Endothelial cell of umbilical vein (primary cell): ENCODE measurements at regions not wholly inside any gene's neighbourhood (a gene's known extent, or its start where the extent isn't known, plus 50 kb on each side); places are given as distances from the start of the nearest gene placed in this dataset.

ENCODE experiments used
- BruUV-seq: library from RNA; stranded (reverse); fragments of 400-500 nt; replicated peaks from 2 replicates; lab custom pipeline; 2021; lab: Mats Ljungman, UMichigan
- CTCF ChIA-PET: fragments of 300-600, 350-600 bp; sonication (Branson Sonifier 250); formaldehyde crosslinking; loops from one replicate; lab custom pipeline; 2021; ENCODE audit warnings: antibody characterized with exemption, inconsistent platforms; lab: Charles Lee
- POLR2A ChIA-PET: fragments of 300-600, 350-600 bp; sonication (Branson Sonifier 250); formaldehyde crosslinking; loops from one replicate; lab custom pipeline; 2021; ENCODE audit warnings: antibody characterized with exemption, inconsistent platforms; lab: Charles Lee
- DNase-seq: peaks from one replicate; pipeline ENCODE4 v3.0.0-alpha.2; 2011; ENCODE audit warnings: low read depth, low spot score
- FAIRE-seq: peaks from 2 replicates; lab custom pipeline; 2011; peaks lifted over from hg19 to GRCh38; lab: Jason Lieb, UNC
- H2AFZ ChIP-seq: 2 replicates; pipeline ENCODE4 v1.6.0; 2012; ENCODE audit warnings: low read depth, low read length, control low read depth, inconsistent platforms
- H3K27ac ChIP-seq: 2 replicates; pipeline ENCODE4 v1.5.1; 2011; ENCODE audit warnings: low read depth, mild to moderate bottlenecking, control low read depth, low read length, moderate library complexity; ENCODE audit not compliant: insufficient read depth
- H3K27me3 ChIP-seq, 2 experiments: 2 replicates each; pipeline versions ENCODE4 v1.6.0 to v1.6.1; 2011; ENCODE audit warnings: low read length in 2 of 2, mixed read lengths in 1 of 2; ENCODE audit not compliant: control insufficient read depth in 2 of 2, insufficient read depth in 2 of 2
- H3K36me3 ChIP-seq, 2 experiments: 2 replicates in 1 of 2; 3 replicates in 1 of 2; pipeline ENCODE4 v1.5.1; 2011; ENCODE audit warnings: low read length in 2 of 2, mild to moderate bottlenecking in 1 of 2, moderate library complexity in 1 of 2; ENCODE audit not compliant: control insufficient read depth in 2 of 2, insufficient read depth in 2 of 2; ENCODE audit errors: extremely low read depth in 1 of 2
- H3K4me1 ChIP-seq: 3 replicates; pipeline ENCODE4 v1.5.1; 2011; ENCODE audit warnings: mild to moderate bottlenecking, low read length; ENCODE audit not compliant: control insufficient read depth, insufficient read depth; ENCODE audit errors: extremely low read depth
- H3K4me2 ChIP-seq: 2 replicates; pipeline ENCODE4 v1.6.1; 2011; ENCODE audit warnings: low read length, control low read depth, mixed read lengths; ENCODE audit not compliant: insufficient read depth
- H3K4me3 ChIP-seq, 3 experiments: fragments of 200-600 bp in 1 of 3; sonication (generic), shearing (Covaris generic) in 1 of 3; replicated peaks in 1 of 3; 2 replicates each; pipeline ENCODE4 v1.5.1; 2011 to 2016; ENCODE audit warnings: control low read depth in 3 of 3, low read length in 3 of 3, mild to moderate bottlenecking in 2 of 3, inconsistent platforms in 1 of 3, low read depth in 1 of 3, moderate library complexity in 1 of 3; ENCODE audit not compliant: insufficient read depth in 1 of 3
- H3K79me2 ChIP-seq: 2 replicates; pipeline ENCODE4 v1.6.0; 2012; ENCODE audit warnings: low read length, inconsistent platforms; ENCODE audit not compliant: control insufficient read depth, insufficient read depth
- H3K9ac ChIP-seq: replicated peaks from 2 replicates; pipeline ENCODE3; 2011; ENCODE audit warnings: low read length, control low read depth; ENCODE audit not compliant: insufficient read depth; ENCODE audit errors: extremely low read depth
- H3K9me1 ChIP-seq: replicated peaks from 3 replicates; pipeline ENCODE4 v1.6.0; 2011; ENCODE audit warnings: mild to moderate bottlenecking, low read length; ENCODE audit not compliant: control insufficient read depth, insufficient read depth; ENCODE audit errors: extremely low read depth
- H3K9me3 ChIP-seq: replicated peaks from 2 replicates; pipeline ENCODE4 v1.5.1; 2012; ENCODE audit warnings: low read length, inconsistent platforms; ENCODE audit not compliant: control insufficient read depth, insufficient read depth
- H4K20me1 ChIP-seq: replicated peaks from 2 replicates; pipeline ENCODE3; 2011; ENCODE audit warnings: mild to moderate bottlenecking, low read length; ENCODE audit not compliant: control insufficient read depth, insufficient read depth; ENCODE audit errors: extremely low read depth
- EZH2 ChIP-seq: IDR thresholded peaks from 2 replicates; pipeline ENCODE4 v1.6.1; 2012; ENCODE audit warnings: borderline replicate concordance, low read depth, mild to moderate bottlenecking, moderate library complexity, low read length, inconsistent platforms; ENCODE audit not compliant: severe bottlenecking
- GATA2 ChIP-seq: IDR thresholded peaks from 2 replicates; pipeline ENCODE4 v1.7.0; 2011; ENCODE audit warnings: low read depth, mild to moderate bottlenecking, moderate library complexity, mixed read lengths, low read length; ENCODE audit not compliant: insufficient read length, insufficient read depth
- dilution Hi-C: fragments of 300-500 bp; cut with MboI; formaldehyde crosslinking; loops from one replicate; pipeline ENCODE4 v1.15.0; 2019; ENCODE audit warnings: low sequenced_read_pairs; ENCODE audit not compliant: extremely low pct_ligation_motif_present
- intact Hi-C: fragments of 100-400 bp; cut with micrococcal nuclease; formaldehyde crosslinking; loops from one replicate; pipeline ENCODE4 v1.10.0; 2022

- ChIA-PET CTCF (interaction anchor here (0.9 to 1.6 kb wide), 7 partner anchors 290 to 1412 kb away, joined by 3 to 9 read pairs (median 5); no protein-coding TSS in a partner anchor), POLR2A (no interaction called here)
- BruUV-seq, result no TSS peak
- H3K27me3 ChIP-seq, result no peaks in the 10 kb centered on the region
- dilution Hi-C loops (no loop called here), intact Hi-C loops (loop anchor here (5.0 to 10.0 kb wide), 3 partner anchors 294 to 1423 kb away; partner anchors contain the start of gene CNR1)
- H3K79me2 ChIP-seq, result no peaks in the 10 kb centered on the region
- no peak overlapping the region for H3K4me3 ChIP-seq
- H3K9me1 ChIP-seq, result no peaks in the 10 kb centered on the region
- peaks cover 4% of the 10 kb centered on the region for H3K4me1 ChIP-seq
- FAIRE-seq (peak; percentile 43), DNase-seq (no peak)
- no peaks in the 10 kb centered on the region for H3K9me3 ChIP-seq
- H3K27ac ChIP-seq, result no peak overlapping the region
- H3K4me2 ChIP-seq, result peak overlapping the region; percentile 34
- peak; percentile 66 for TF ChIP-seq GATA2
- no peak for TF ChIP-seq EZH2
- no peaks in the 10 kb centered on the region for H4K20me1 ChIP-seq
- no peaks in the 10 kb centered on the region for H3K36me3 ChIP-seq
- H2AFZ ChIP-seq, result peak overlapping the region; percentile 40
- H3K9ac ChIP-seq, result no peak overlapping the region
Measured at GRCh38 chr6:88490195-88490907, 324.2 kb upstream of the CNR1 start.

GRCh38 chr6:88483424-88483823 lies 317.3 kb upstream of the CNR1 start:
- no peak overlapping the region for H3K27ac ChIP-seq
- DNase-seq (no peak), FAIRE-seq (no peak)
- no peaks in the 10 kb centered on the region for H4K20me1 ChIP-seq
- POLR2A ChIA-PET, result no interaction called here
- no peaks in the 10 kb centered on the region for H3K9me3 ChIP-seq
- H2AFZ ChIP-seq, result no peak overlapping the region
- CTCF ChIA-PET, result interaction anchor here (1.7 kb wide), 1 partner anchor 9 kb away, joined by 5 read pairs; no protein-coding TSS in a partner anchor
- no peak for TF ChIP-seq GATA2
- intact Hi-C loops (no loop called here), dilution Hi-C loops (no loop called here)
- H3K9me1 ChIP-seq, result no peaks in the 10 kb centered on the region
- H3K4me1 ChIP-seq, result no peaks in the 10 kb centered on the region
- H3K36me3 ChIP-seq, result no peaks in the 10 kb centered on the region
- no peak overlapping the region for H3K4me3 ChIP-seq
- H3K79me2 ChIP-seq, result no peaks in the 10 kb centered on the region
- H3K4me2 ChIP-seq, result no peak overlapping the region
- BruUV-seq, result no TSS peak
- H3K9ac ChIP-seq, result no peak overlapping the region
- no peaks in the 10 kb centered on the region for H3K27me3 ChIP-seq
